ENCODE measurements at regions not wholly inside any gene's neighbourhood (a gene's known extent, or its start where the extent isn't known, plus 50 kb on each side); places are given as distances from the start of the nearest gene placed in this dataset.
"Not testable (repeated sequence)": the region's sequence is repeated elsewhere in the genome, so short reads cannot be mapped to it uniquely, and the experiment has no call there.

- WGBS, 2 donors, result 72% methylated on average over 5 of the region's 5 CpGs
- H3K4me1 ChIP-seq (ENCODE audit: control insufficient read depth in 1 of 2, insufficient read depth in 2 of 2, low read length in 2 of 2), result peaks cover 0 to 5% of the 10 kb centered on the region in 2 donors
- H3K4me3 ChIP-seq (ENCODE audit: low read length in 2 of 2), result no peak overlapping the region
- no peaks in the 10 kb centered on the region for H3K9me3 ChIP-seq (ENCODE audit: control insufficient read depth, low read length)
- no peaks in the 10 kb centered on the region for H3K36me3 ChIP-seq (ENCODE audit: control insufficient read depth in 1 of 2, insufficient read depth in 2 of 2, low read length in 1 of 2)
- no peaks in the 10 kb centered on the region for H3K27me3 ChIP-seq (ENCODE audit: control insufficient read depth in 1 of 2, insufficient read depth in 2 of 2, low read length in 1 of 2)
- DNase-seq, result no peak
- no peak overlapping the region for H3K27ac ChIP-seq (ENCODE audit: low read depth in 1 of 2, low read length in 2 of 2)
- intact Hi-C loops (cut with DNase I), result no loop called here
- ATAC-seq (ENCODE audit: low FRiP score), result no peak
These were observed 1321.8 kb upstream of the PCDH9 start for GRCh38 chr13:68551701-68552522.

- H3K4me3 ChIP-seq (ENCODE audit: low read length in 2 of 2), result no peak overlapping the region
- no peak overlapping the region for H3K27ac ChIP-seq (ENCODE audit: low read depth in 1 of 2, low read length in 2 of 2)
- 53 to 64% methylated on average over 1 of the region's 1 CpG for WGBS, 2 donors
- H3K36me3 ChIP-seq (ENCODE audit: control insufficient read depth in 1 of 2, insufficient read depth in 2 of 2, low read length in 1 of 2), result no peaks in the 10 kb centered on the region
- ATAC-seq (ENCODE audit: low FRiP score), result no peak
- peaks cover 0 to 5% of the 10 kb centered on the region in 2 donors for H3K4me1 ChIP-seq (ENCODE audit: control insufficient read depth in 1 of 2, insufficient read depth in 2 of 2, low read length in 2 of 2)
- intact Hi-C loops (cut with DNase I), result no loop called here
- no peaks in the 10 kb centered on the region for H3K9me3 ChIP-seq (ENCODE audit: control insufficient read depth, low read length)
- no peaks in the 10 kb centered on the region for H3K27me3 ChIP-seq (ENCODE audit: control insufficient read depth in 1 of 2, insufficient read depth in 2 of 2, low read length in 1 of 2)
- no peak for DNase-seq
These were observed 1320.2 kb upstream of the PCDH9 start for GRCh38 chr13:68550330-68550729.

- Histone ChIP-seq H3K9me3 (ENCODE audit: control insufficient read depth, low read length) (no peaks in the 10 kb centered on the region), H3K27me3 (ENCODE audit: control insufficient read depth in 1 of 2, insufficient read depth in 2 of 2, low read length in 1 of 2) (no peaks in the 10 kb centered on the region), H3K4me1 (ENCODE audit: control insufficient read depth in 1 of 2, insufficient read depth in 2 of 2, low read length in 2 of 2) (no peaks in the 10 kb centered on the region), H3K27ac (ENCODE audit: low read depth in 1 of 2, low read length in 2 of 2) (no peak overlapping the region), H3K4me3 (ENCODE audit: low read length in 2 of 2) (no peak overlapping the region), H3K36me3 (ENCODE audit: control insufficient read depth in 1 of 2, insufficient read depth in 2 of 2, low read length in 1 of 2) (no peaks in the 10 kb centered on the region)
- intact Hi-C loops (cut with DNase I), result no loop called here
- DNase-seq (no peak), ATAC-seq (ENCODE audit: low FRiP score) (no peak)
- 9 to 20% methylated on average over 2 of the region's 2 CpGs for WGBS, 2 donors
These were observed 1310.1 kb upstream of the PCDH9 start for GRCh38 chr13:68540244-68540643.

GRCh38 chr13:68535329-68535728 is 1305.2 kb upstream of the PCDH9 start:
- Histone ChIP-seq H3K27me3 (ENCODE audit: control insufficient read depth in 1 of 2, insufficient read depth in 2 of 2, low read length in 1 of 2) (no peaks in the 10 kb centered on the region), H3K4me3 (ENCODE audit: low read length in 2 of 2) (no peak overlapping the region), H3K9me3 (ENCODE audit: control insufficient read depth, low read length) (peaks cover 2% of the 10 kb centered on the region), H3K4me1 (ENCODE audit: control insufficient read depth in 1 of 2, insufficient read depth in 2 of 2, low read length in 2 of 2) (no peaks in the 10 kb centered on the region), H3K27ac (ENCODE audit: low read depth in 1 of 2, low read length in 2 of 2) (no peak overlapping the region), H3K36me3 (ENCODE audit: control insufficient read depth in 1 of 2, insufficient read depth in 2 of 2, low read length in 1 of 2) (no peaks in the 10 kb centered on the region)
- no peak for DNase-seq
- ATAC-seq (ENCODE audit: low FRiP score), result no peak
- WGBS, 2 donors, result 94 to 95% methylated on average over 1 of the region's 1 CpG
- intact Hi-C loops (cut with DNase I), result no loop called here

- intact Hi-C loops (cut with DNase I); H3K4me1 ChIP-seq (ENCODE audit: control insufficient read depth in 1 of 2, insufficient read depth in 2 of 2, low read length in 2 of 2); ATAC-seq (ENCODE audit: low FRiP score); H3K27me3 ChIP-seq (ENCODE audit: control insufficient read depth in 1 of 2, insufficient read depth in 2 of 2, low read length in 1 of 2); H3K27ac ChIP-seq (ENCODE audit: low read depth in 1 of 2, low read length in 2 of 2); H3K36me3 ChIP-seq (ENCODE audit: control insufficient read depth in 1 of 2, insufficient read depth in 2 of 2, low read length in 1 of 2); DNase-seq; H3K4me3 ChIP-seq (ENCODE audit: low read length in 2 of 2); H3K9me3 ChIP-seq (ENCODE audit: control insufficient read depth, low read length): not testable (repeated sequence)
- WGBS, 2 donors, result 67 to 84% methylated on average over 1 of the region's 1 CpG
These were observed 1297.0 kb upstream of the PCDH9 start for GRCh38 chr13:68527167-68527566.

GRCh38 chr13:68523838-68524424 is 1293.8 kb upstream of the PCDH9 start:
- no peak overlapping the region for H3K4me3 ChIP-seq (ENCODE audit: low read length in 2 of 2)
- WGBS, 2 donors, result 87 to 91% methylated on average over 30 of the region's 30 CpGs

GRCh38 chr13:68522184-68522583 is 1292.0 kb upstream of the PCDH9 start:
- Histone ChIP-seq H3K9me3 (ENCODE audit: control insufficient read depth, low read length) (peaks cover 2% of the 10 kb centered on the region), H3K27ac (ENCODE audit: low read depth in 1 of 2, low read length in 2 of 2) (no peak overlapping the region), H3K27me3 (ENCODE audit: control insufficient read depth in 1 of 2, insufficient read depth in 2 of 2, low read length in 1 of 2) (no peaks in the 10 kb centered on the region), H3K4me1 (ENCODE audit: control insufficient read depth in 1 of 2, insufficient read depth in 2 of 2, low read length in 2 of 2) (no peaks in the 10 kb centered on the region), H3K36me3 (ENCODE audit: control insufficient read depth in 1 of 2, insufficient read depth in 2 of 2, low read length in 1 of 2) (no peaks in the 10 kb centered on the region), H3K4me3 (ENCODE audit: low read length in 2 of 2) (no peak overlapping the region)
- WGBS, 2 donors, result 41 to 71% methylated on average over 2 of the region's 2 CpGs
- no peak for ATAC-seq (ENCODE audit: low FRiP score)
- DNase-seq, result no peak
- intact Hi-C loops (cut with DNase I), result no loop called here

More at GRCh38 chr13:68523838-68524424, 1293.8 kb upstream of the PCDH9 start:
- intact Hi-C loops (cut with DNase I), result no loop called here
- Histone ChIP-seq H3K4me1 (ENCODE audit: control insufficient read depth in 1 of 2, insufficient read depth in 2 of 2, low read length in 2 of 2) (no peaks in the 10 kb centered on the region), H3K27me3 (ENCODE audit: control insufficient read depth in 1 of 2, insufficient read depth in 2 of 2, low read length in 1 of 2) (no peaks in the 10 kb centered on the region), H3K36me3 (ENCODE audit: control insufficient read depth in 1 of 2, insufficient read depth in 2 of 2, low read length in 1 of 2) (no peaks in the 10 kb centered on the region), H3K27ac (ENCODE audit: low read depth in 1 of 2, low read length in 2 of 2) (no peak overlapping the region), H3K9me3 (ENCODE audit: control insufficient read depth, low read length) (peaks cover 2% of the 10 kb centered on the region)
- ATAC-seq (ENCODE audit: low FRiP score), result no peak
- no peak for DNase-seq

- WGBS, 2 donors, result 77 to 81% methylated on average over 4 of the region's 4 CpGs
These were observed 1279.8 kb upstream of the PCDH9 start for GRCh38 chr13:68509734-68510621.

More at GRCh38 chr13:68509734-68510621, 1279.8 kb upstream of the PCDH9 start:
- intact Hi-C loops (cut with DNase I), result no loop called here
- ATAC-seq (ENCODE audit: low FRiP score) (no peak), DNase-seq (no peak)
- Histone ChIP-seq H3K4me1 (ENCODE audit: control insufficient read depth in 1 of 2, insufficient read depth in 2 of 2, low read length in 2 of 2) (no peaks in the 10 kb centered on the region), H3K4me3 (ENCODE audit: low read length in 2 of 2) (no peak overlapping the region), H3K36me3 (ENCODE audit: control insufficient read depth in 1 of 2, insufficient read depth in 2 of 2, low read length in 1 of 2) (no peaks in the 10 kb centered on the region), H3K27me3 (ENCODE audit: control insufficient read depth in 1 of 2, insufficient read depth in 2 of 2, low read length in 1 of 2) (no peaks in the 10 kb centered on the region), H3K27ac (ENCODE audit: low read depth in 1 of 2, low read length in 2 of 2) (no peak overlapping the region), H3K9me3 (ENCODE audit: control insufficient read depth, low read length) (no peaks in the 10 kb centered on the region)

All from aorta (tissue), 5 donors.